Fibroblast of skin of left quadriceps (primary cell): ENCODE measurements at regions not wholly inside any gene's neighbourhood (a gene's known extent, or its start where the extent isn't known, plus 50 kb on each side); places are given as distances from the start of the nearest gene placed in this dataset.

Source experiments
- DNase-seq, 2 experiments: peaks; one replicate each; pipeline ENCODE4 v3.0.0-alpha.2; 2013; ENCODE audit warnings: low read depth in 2 of 2

GRCh38 chr10:129393812-129394211 lies 73.2 kb upstream of the MGMT start:
- DNase-seq = no peak

GRCh38 chr10:129394518-129395328 lies 72.3 kb upstream of the MGMT start:
- DNase-seq = no peak

- no peak for DNase-seq
Measured at GRCh38 chr10:129396021-129396722, 70.9 kb upstream of the MGMT start.

- DNase-seq = no peak
Measured at GRCh38 chr10:129397198-129397974, 69.7 kb upstream of the MGMT start.

- DNase-seq = no peak
Measured at GRCh38 chr10:129398711-129399141, 68.3 kb upstream of the MGMT start.

GRCh38 chr10:129400426-129400825 lies 66.6 kb upstream of the MGMT start:
- no peak for DNase-seq

- DNase-seq = no peak
Measured at GRCh38 chr10:129402459-129402858, 64.6 kb upstream of the MGMT start.

- no peak for DNase-seq
Measured at GRCh38 chr10:129404091-129404490, 63.0 kb upstream of the MGMT start.

GRCh38 chr10:129405389-129405788 lies 61.7 kb upstream of the MGMT start:
- DNase-seq = no peak

GRCh38 chr10:129410688-129411392 lies 56.2 kb upstream of the MGMT start:
- DNase-seq = no peak

- no peak for DNase-seq
Measured at GRCh38 chr10:129411393-129411705, 55.7 kb upstream of the MGMT start.

- DNase-seq = no peak
Measured at GRCh38 chr10:129411772-129412171, 55.3 kb upstream of the MGMT start.

GRCh38 chr10:129413024-129413423 lies 54.0 kb upstream of the MGMT start:
- DNase-seq = no peak

GRCh38 chr10:129415215-129416140 lies 51.6 kb upstream of the MGMT start:
- DNase-seq = no peak

GRCh38 chr10:129416155-129416554 lies 50.9 kb upstream of the MGMT start:
- no peak for DNase-seq

GRCh38 chr10:129416956-129417765 lies 49.9 kb upstream of the MGMT start:
- DNase-seq = no peak
